Tibial nerve (tissue), 4 donors: ENCODE measurements at regions not wholly inside any gene's neighbourhood (a gene's known extent, or its start where the extent isn't known, plus 50 kb on each side); places are given as distances from the start of the nearest gene placed in this dataset.
"Not testable (repeated sequence)": the region's sequence is repeated elsewhere in the genome, so short reads cannot be mapped to it uniquely, and the experiment has no call there.

ENCODE experiments used
- DNase-seq, 2 donors: peaks; one replicate each; pipeline ENCODE4 v3.0.0-alpha.2; 2019; ENCODE audit warnings: low spot score in 2 of 2
- H3K27ac ChIP-seq, 4 donors: fragments of 200-600 bp; sonication (generic) in 3 of 4; one replicate each; pipeline ENCODE4 v1.5.1; 2017 to 2019; ENCODE audit warnings: mild to moderate bottlenecking in 1 of 4
- H3K27me3 ChIP-seq, 2 donors: fragments of 200-600 bp; sonication (generic) in 1 of 2; one replicate each; pipeline versions ENCODE4 v1.5.1 to v1.6.0; 2017 to 2019
- H3K36me3 ChIP-seq, 3 donors: fragments of 200-600 bp; sonication (generic); one replicate each; pipeline ENCODE4 v1.5.1; 2018 to 2019
- H3K4me1 ChIP-seq, 4 donors: fragments of 200-600 bp; sonication (generic) in 3 of 4; one replicate each; pipeline ENCODE4 v1.5.1; 2017 to 2019
- H3K4me3 ChIP-seq, 4 donors: fragments of 200-600 bp; sonication (generic) in 3 of 4; one replicate each; pipeline ENCODE4 v1.5.1; 2017 to 2019; ENCODE audit warnings: mild to moderate bottlenecking in 1 of 4, moderate library complexity in 1 of 4
- H3K9me3 ChIP-seq, 4 donors: fragments of 200-600 bp; sonication (generic) in 3 of 4; one replicate each; pipeline ENCODE4 v1.5.1; 2017 to 2019
- CTCF ChIP-seq, 5 experiments: fragments of 200-600 bp in 3 of 5; fragments of 450-650 bp in 2 of 5; sonication (generic) in 3 of 5; IDR thresholded peaks; one replicate each; pipeline ENCODE4 v1.5.1; 2016 to 2019; ENCODE audit warnings: antibody characterized with exemption in 5 of 5, mild to moderate bottlenecking in 3 of 5, moderate library complexity in 2 of 5
- EP300 ChIP-seq, 2 donors: sonication (generic); formaldehyde crosslinking; IDR thresholded peaks; one replicate each; pipeline ENCODE4 v1.6.1; 2017; ENCODE audit warnings: antibody characterized with exemption in 2 of 2, mild to moderate bottlenecking in 1 of 2
- POLR2A ChIP-seq, 2 donors: fragments of 450-650 bp; IDR thresholded peaks; one replicate each; pipeline ENCODE4 v1.6.1; 2017; ENCODE audit warnings: antibody characterized with exemption in 2 of 2, mild to moderate bottlenecking in 2 of 2, moderate library complexity in 2 of 2
- WGBS, 2 donors: methylation state at CpG; one replicate each; pipeline ENCODE4 v1.1.5; 2018; 5-methylcytosine and 5-hydroxymethylcytosine counted together

GRCh38 chr4:154164931-154165839 lies 326.4 kb downstream of the DCHS2 start:
- no peaks in the 10 kb centered on the region for H3K4me1 ChIP-seq
- H3K27me3 ChIP-seq: no peaks in the 10 kb centered on the region
- H3K36me3 ChIP-seq: no peaks in the 10 kb centered on the region
- peak overlapping the region in 1 of 4 donors; percentile 12 for H3K27ac ChIP-seq
- H3K4me3 ChIP-seq: no peak overlapping the region
- H3K9me3 ChIP-seq: no peaks in the 10 kb centered on the region
- peak in 1 of 2 donors; percentile 7 for DNase-seq
- TF ChIP-seq POLR2A (IDR thresholded peaks at IDR 0.05): no peak
- TF ChIP-seq EP300 (IDR thresholded peaks at IDR 0.05): peak in 1 of 2 donors; percentile 47
- 38 to 44% methylated on average over 1 of the region's 1 CpG for WGBS, 2 donors

DNA sequence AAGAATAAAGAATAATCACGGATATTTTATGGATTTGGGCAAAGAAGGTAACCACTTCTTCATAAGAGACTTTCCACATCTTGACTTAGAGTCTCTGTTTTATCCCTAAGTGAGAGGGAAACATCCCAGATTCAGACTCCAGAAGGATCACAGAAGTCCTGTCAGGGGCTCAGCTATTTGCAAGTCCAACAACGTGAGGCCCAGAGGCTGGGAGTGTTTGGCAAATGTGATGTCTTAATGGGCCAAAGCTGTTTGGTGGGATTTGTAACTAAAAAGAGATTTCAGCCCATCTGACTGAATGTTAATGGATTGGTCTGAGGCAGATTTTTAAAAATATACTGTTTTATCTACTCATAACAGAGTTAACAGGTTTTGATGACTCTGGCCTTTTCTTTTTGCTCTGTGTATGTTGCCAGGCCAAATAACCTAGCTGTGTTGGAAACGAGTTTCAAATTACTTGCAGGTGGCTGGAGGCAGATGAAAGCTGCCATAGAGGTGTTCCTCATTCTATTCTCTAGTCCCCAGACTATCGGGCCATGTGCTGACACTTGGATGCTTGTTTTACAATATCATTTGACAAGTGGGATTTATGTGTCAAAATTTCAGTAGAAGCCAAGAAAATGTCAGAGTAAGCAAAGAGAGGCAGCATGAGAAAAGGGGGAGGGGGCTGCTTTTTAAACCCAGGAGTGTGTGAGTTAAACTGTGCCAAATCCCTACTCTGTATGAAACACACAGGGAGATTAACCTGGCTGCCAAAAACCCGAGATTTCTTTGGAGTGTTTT lies 330.9 kb downstream of the DCHS2 start:
- Histone ChIP-seq H3K4me1 (no peaks in the 10 kb centered on the region), H3K36me3 (no peaks in the 10 kb centered on the region), H3K27me3 (no peaks in the 10 kb centered on the region), H3K27ac (no peak overlapping the region), H3K4me3 (no peak overlapping the region), H3K9me3 (no peaks in the 10 kb centered on the region)
- WGBS, 2 donors: 32 to 39% methylated on average over 5 of the region's 5 CpGs
- no peak for TF ChIP-seq POLR2A (IDR thresholded peaks at IDR 0.05)
- TF ChIP-seq CTCF (IDR thresholded peaks at IDR 0.05): no peak
- TF ChIP-seq EP300 (IDR thresholded peaks at IDR 0.05): no peak
- no peak for DNase-seq

DNA sequence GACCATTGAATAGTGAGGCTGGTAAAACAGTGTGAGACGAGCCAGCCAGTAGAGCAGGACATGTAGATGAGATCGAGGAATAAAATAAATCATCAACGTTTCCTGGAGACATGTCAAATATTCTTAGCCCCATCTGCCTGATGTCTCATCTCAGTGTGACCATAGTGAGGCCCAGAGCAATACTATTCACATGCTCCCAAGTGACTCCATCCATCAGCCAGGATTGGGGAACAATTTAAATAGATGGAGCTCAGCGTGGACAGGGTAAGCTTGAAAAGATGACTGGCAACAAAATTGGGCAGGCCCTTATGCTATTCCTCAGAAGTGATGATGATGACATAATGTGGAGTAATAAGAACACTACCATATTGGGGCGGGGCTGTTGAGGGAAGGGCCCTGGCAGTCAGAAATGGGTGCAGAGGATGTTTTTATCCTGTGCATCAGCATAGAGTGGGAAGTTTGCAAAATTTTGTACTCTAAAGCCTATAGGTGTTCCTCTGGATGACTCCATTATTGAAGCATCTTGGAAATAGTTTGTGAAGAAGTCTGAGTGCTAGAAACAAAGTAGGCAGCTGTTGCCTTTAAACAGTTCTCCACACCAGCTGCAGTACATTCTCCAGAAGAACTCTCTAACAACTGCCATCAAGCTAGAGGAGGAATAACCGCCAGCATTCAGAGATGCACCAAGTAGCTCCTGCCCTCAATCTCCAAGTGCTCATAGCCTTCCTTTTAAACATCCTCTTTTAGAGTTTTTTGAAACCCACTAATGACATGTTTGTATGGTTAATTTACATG lies 333.0 kb downstream of the DCHS2 start:
- 70 to 71% methylated on average over 6 of the region's 6 CpGs for WGBS, 2 donors
- DNase-seq: no peak
- H3K27me3 ChIP-seq: no peaks in the 10 kb centered on the region
- H3K27ac ChIP-seq: no peak overlapping the region
- no peak overlapping the region for H3K4me3 ChIP-seq
- no peaks in the 10 kb centered on the region for H3K36me3 ChIP-seq
- no peaks in the 10 kb centered on the region for H3K4me1 ChIP-seq
- TF ChIP-seq CTCF (IDR thresholded peaks at IDR 0.05) (no peak), POLR2A (IDR thresholded peaks at IDR 0.05) (no peak), EP300 (IDR thresholded peaks at IDR 0.05) (no peak)
- H3K9me3 ChIP-seq: peaks cover 0 to 2% (median 0%) of the 10 kb centered on the region in 4 donors

- Histone ChIP-seq H3K27me3 (no peaks in the 10 kb centered on the region), H3K4me1 (no peaks in the 10 kb centered on the region), H3K27ac (no peak overlapping the region), H3K4me3 (no peak overlapping the region), H3K9me3 (peaks cover 0 to 2% (median 0%) of the 10 kb centered on the region in 4 donors), H3K36me3 (no peaks in the 10 kb centered on the region)
- 87% methylated on average over 13 of the region's 13 CpGs for WGBS, 2 donors
- TF ChIP-seq CTCF (IDR thresholded peaks at IDR 0.05): no peak
- no peak for TF ChIP-seq EP300 (IDR thresholded peaks at IDR 0.05)
- no peak for DNase-seq
These were observed 339.1 kb downstream of the DCHS2 start for GRCh38 chr4:154152546-154152945.

DNA sequence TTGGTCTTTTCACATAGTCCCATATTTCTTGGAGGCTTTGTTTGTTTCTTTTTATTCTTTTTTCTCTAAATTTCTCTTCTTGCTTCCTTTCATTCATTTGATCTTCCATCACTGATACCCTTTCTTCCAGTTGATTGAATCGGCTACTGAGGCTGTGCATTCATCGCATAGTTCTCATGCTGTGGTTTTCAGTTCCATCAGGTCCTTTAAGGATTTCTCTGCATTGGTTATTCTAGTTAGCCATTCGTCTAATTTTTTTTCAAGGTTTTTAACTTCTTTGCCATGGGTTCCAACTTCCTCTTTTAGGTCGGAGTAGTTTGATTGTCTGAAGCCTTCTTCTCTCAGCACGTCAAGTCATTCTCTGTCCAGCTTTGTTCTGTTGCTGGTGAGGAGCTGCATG lies 342.4 kb downstream of the DCHS2 start:
- H3K4me1 ChIP-seq, H3K4me3 ChIP-seq, H3K9me3 ChIP-seq, H3K36me3 ChIP-seq, H3K27ac ChIP-seq, H3K27me3 ChIP-seq, DNase-seq: not testable (repeated sequence)
- WGBS, 2 donors: 72 to 81% methylated on average over 5 of the region's 5 CpGs
